Tibial nerve (tissue), 3 donors: ENCODE measurements at regions not wholly inside any gene's neighbourhood (a gene's known extent, or its start where the extent isn't known, plus 50 kb on each side); places are given as distances from the start of the nearest gene placed in this dataset.

Source experiments
- CTCF ChIP-seq, 5 experiments: fragments of 200-600 bp in 3 of 5; fragments of 450-650 bp in 2 of 5; sonication (generic) in 3 of 5; IDR thresholded peaks; one replicate each; pipeline ENCODE4 v1.5.1; 2016 to 2019; ENCODE audit warnings: antibody characterized with exemption in 5 of 5, mild to moderate bottlenecking in 3 of 5, moderate library complexity in 2 of 5
- POLR2A ChIP-seq, 2 donors: fragments of 450-650 bp; IDR thresholded peaks; one replicate each; pipeline ENCODE4 v1.6.1; 2017; ENCODE audit warnings: antibody characterized with exemption in 2 of 2, mild to moderate bottlenecking in 2 of 2, moderate library complexity in 2 of 2

DNA sequence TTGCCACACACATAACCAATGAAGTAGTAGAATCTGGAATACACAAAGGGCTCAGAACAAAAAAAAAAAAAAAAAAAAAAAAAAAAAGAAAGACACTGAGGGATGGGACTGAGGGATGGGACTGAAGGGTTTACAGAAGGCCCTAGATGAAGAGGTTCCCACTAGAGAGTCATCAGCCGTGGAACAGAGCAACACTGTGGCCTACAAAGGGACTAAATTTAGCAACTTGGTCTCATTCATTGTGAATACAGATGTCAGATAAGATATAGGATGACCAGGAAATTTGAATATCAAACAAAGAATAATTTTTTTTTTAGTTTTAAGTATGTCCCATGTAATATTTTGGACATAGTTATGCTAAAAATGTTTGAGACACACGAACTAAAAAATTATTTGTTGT lies 62.1 kb downstream of the GLUL start:
- TF ChIP-seq CTCF (IDR thresholded peaks at IDR 0.05), result no peak
- TF ChIP-seq POLR2A (IDR thresholded peaks at IDR 0.05), result no peak
